DOHH2 (cell line): ENCODE measurements at regions not wholly inside any gene's neighbourhood (a gene's known extent, or its start where the extent isn't known, plus 50 kb on each side); places are given as distances from the start of the nearest gene placed in this dataset.

Experiments
- H3F3A ChIP-seq: fragments of 200-600 bp; sonication (generic), shearing (Covaris generic); 2 replicates; pipeline ENCODE4 v1.6.0; 2016; ENCODE audit warnings: antibody characterized with exemption, mild to moderate bottlenecking; ENCODE audit not compliant: control insufficient read depth, insufficient read depth
- H3K27ac ChIP-seq: fragments of 200-600 bp; sonication (generic); 2 replicates; pipeline ENCODE4 v1.5.1; 2014; ENCODE audit warnings: low read depth, mild to moderate bottlenecking, low read length, moderate library complexity
- H3K27me3 ChIP-seq: fragments of 200-600 bp; sonication (generic); 2 replicates; pipeline ENCODE4 v1.6.1; 2014; ENCODE audit warnings: mild to moderate bottlenecking, low read length, mixed read lengths; ENCODE audit not compliant: control insufficient read depth
- H3K36me3 ChIP-seq: fragments of 200-600 bp; sonication (generic); 2 replicates; pipeline ENCODE4 v1.6.1; 2014; ENCODE audit warnings: mild to moderate bottlenecking, low read length, moderate library complexity, mixed read lengths; ENCODE audit not compliant: control insufficient read depth
- H3K4me1 ChIP-seq: fragments of 200-600 bp; sonication (generic); 2 replicates; pipeline ENCODE4 v1.6.1; 2014; ENCODE audit warnings: mild to moderate bottlenecking, low read length, mixed read lengths; ENCODE audit not compliant: control insufficient read depth
- H3K4me2 ChIP-seq: fragments of 200-600 bp; sonication (generic); 2 replicates; pipeline ENCODE4 v1.6.0; 2014; ENCODE audit warnings: mild to moderate bottlenecking, low read length, moderate library complexity
- H3K4me3 ChIP-seq: fragments of 200-600 bp; sonication (generic); 2 replicates; pipeline ENCODE4 v1.5.1; 2014; ENCODE audit warnings: mild to moderate bottlenecking, low read length, mixed read lengths
- H3K79me2 ChIP-seq: fragments of 200-600 bp; sonication (generic); 2 replicates; pipeline ENCODE4 v1.6.1; 2014; ENCODE audit warnings: mild to moderate bottlenecking, low read length, mixed read lengths; ENCODE audit not compliant: control insufficient read depth
- H3K9me2 ChIP-seq: fragments of 200-600 bp; sonication (generic); replicated peaks from 2 replicates; pipeline ENCODE4 v1.6.1; 2014; ENCODE audit warnings: mild to moderate bottlenecking, low read length, mixed read lengths; ENCODE audit not compliant: control insufficient read depth
- H3K9me3 ChIP-seq: fragments of 200-600 bp; sonication (generic); 2 replicates; pipeline ENCODE4 v1.6.1; 2014; ENCODE audit warnings: antibody characterized with exemption, low read length, mixed read lengths; ENCODE audit not compliant: control insufficient read depth, insufficient read depth
- H4K20me1 ChIP-seq: fragments of 200-600 bp; sonication (generic); 2 replicates; pipeline ENCODE4 v1.6.0; 2014; ENCODE audit warnings: low read depth, mild to moderate bottlenecking, antibody characterized with exemption, low read length, moderate library complexity; ENCODE audit not compliant: control insufficient read depth, insufficient read depth
- CTCF ChIP-seq: fragments of 200-600 bp; sonication (generic); IDR thresholded peaks from one replicate; pipeline ENCODE4 v1.5.1; 2014; ENCODE audit warnings: antibody characterized with exemption, mild to moderate bottlenecking, low read depth, low read length; ENCODE audit not compliant: poor library complexity, severe bottlenecking
- EZH2phosphoT487 ChIP-seq: fragments of 200-600 bp; sonication (generic); IDR thresholded peaks from 2 replicates; pipeline ENCODE4 v1.6.1; 2017; ENCODE audit warnings: borderline replicate concordance, mild to moderate bottlenecking, antibody characterized with exemption, low read length, moderate library complexity, mixed read lengths

GRCh38 chr1:208917281-208917680 lies 666.2 kb upstream of the CAMK1G start:
- H3K4me2 ChIP-seq, result no peak overlapping the region
- H4K20me1 ChIP-seq, result no peaks in the 10 kb centered on the region
- no peaks in the 10 kb centered on the region for H3K27me3 ChIP-seq
- H3K27ac ChIP-seq, result no peak overlapping the region
- H3K4me3 ChIP-seq, result no peak overlapping the region
- H3K36me3 ChIP-seq, result no peaks in the 10 kb centered on the region
- no peaks in the 10 kb centered on the region for H3K9me2 ChIP-seq
- no peaks in the 10 kb centered on the region for H3K79me2 ChIP-seq
- TF ChIP-seq CTCF (no peak), EZH2phosphoT487 (no peak)
- no peaks in the 10 kb centered on the region for H3K4me1 ChIP-seq
- no peaks in the 10 kb centered on the region for H3F3A ChIP-seq
- no peaks in the 10 kb centered on the region for H3K9me3 ChIP-seq

GRCh38 chr1:208917723-208918122 lies 665.8 kb upstream of the CAMK1G start:
- Histone ChIP-seq H3K27ac (no peak overlapping the region), H3K4me2 (no peak overlapping the region), H3K9me3 (no peaks in the 10 kb centered on the region), H3K4me3 (no peak overlapping the region), H3K36me3 (no peaks in the 10 kb centered on the region), H4K20me1 (no peaks in the 10 kb centered on the region), H3K79me2 (no peaks in the 10 kb centered on the region), H3F3A (no peaks in the 10 kb centered on the region), H3K27me3 (no peaks in the 10 kb centered on the region), H3K9me2 (no peaks in the 10 kb centered on the region), H3K4me1 (no peaks in the 10 kb centered on the region)
- TF ChIP-seq EZH2phosphoT487 (no peak), CTCF (no peak)

GRCh38 chr1:208918160-208918559 lies 665.4 kb upstream of the CAMK1G start:
- Histone ChIP-seq H3K9me2 (no peaks in the 10 kb centered on the region), H3K4me3 (no peak overlapping the region), H3K9me3 (no peaks in the 10 kb centered on the region), H3K27ac (no peak overlapping the region), H3F3A (no peaks in the 10 kb centered on the region), H3K36me3 (no peaks in the 10 kb centered on the region), H3K4me2 (no peak overlapping the region), H4K20me1 (no peaks in the 10 kb centered on the region), H3K27me3 (no peaks in the 10 kb centered on the region), H3K4me1 (no peaks in the 10 kb centered on the region), H3K79me2 (no peaks in the 10 kb centered on the region)
- TF ChIP-seq CTCF (no peak), EZH2phosphoT487 (no peak)

- H3K4me3 ChIP-seq, result no peak overlapping the region
- no peaks in the 10 kb centered on the region for H3K36me3 ChIP-seq
- H3K4me1 ChIP-seq, result no peaks in the 10 kb centered on the region
- no peaks in the 10 kb centered on the region for H3K27me3 ChIP-seq
- no peaks in the 10 kb centered on the region for H4K20me1 ChIP-seq
- no peaks in the 10 kb centered on the region for H3K9me2 ChIP-seq
- H3K79me2 ChIP-seq, result no peaks in the 10 kb centered on the region
- TF ChIP-seq EZH2phosphoT487, result no peak
- no peak for TF ChIP-seq CTCF
- no peak overlapping the region for H3K4me2 ChIP-seq
- H3F3A ChIP-seq, result no peaks in the 10 kb centered on the region
- H3K27ac ChIP-seq, result no peak overlapping the region
- H3K9me3 ChIP-seq, result no peaks in the 10 kb centered on the region
Measured at GRCh38 chr1:208919371-208919770, 664.1 kb upstream of the CAMK1G start.
